ACC112 (cell line): ENCODE measurements at regions not wholly inside any gene's neighbourhood (a gene's known extent, or its start where the extent isn't known, plus 50 kb on each side); places are given as distances from the start of the nearest gene placed in this dataset.
"Not testable (repeated sequence)": the region's sequence is repeated elsewhere in the genome, so short reads cannot be mapped to it uniquely, and the experiment has no call there.

Experiments
- H2AFZ ChIP-seq: fragments of 200-600 bp; sonication (generic); one replicate; pipeline ENCODE4 v1.6.0; 2017; ENCODE audit warnings: antibody characterized with exemption, low read length; ENCODE audit not compliant: unreplicated experiment
- H3K27ac ChIP-seq: fragments of 200-600 bp; sonication (generic); 2 replicates; pipeline ENCODE4 v1.5.1; 2014; ENCODE audit warnings: low read depth, mild to moderate bottlenecking, antibody characterized with exemption, low read length, moderate library complexity
- H3K27me3 ChIP-seq: fragments of 200-600 bp; sonication (generic); 2 replicates; pipeline ENCODE4 v1.6.1; 2014; ENCODE audit warnings: mild to moderate bottlenecking, antibody characterized with exemption, low read length, moderate library complexity, mixed read lengths; ENCODE audit not compliant: insufficient read depth
- H3K36me3 ChIP-seq: fragments of 200-600 bp; sonication (generic); 2 replicates; pipeline ENCODE4 v1.6.1; 2016; ENCODE audit warnings: mild to moderate bottlenecking, antibody characterized with exemption, low read length, moderate library complexity, mixed read lengths; ENCODE audit not compliant: insufficient read depth
- H3K4me1 ChIP-seq: fragments of 200-600 bp; sonication (generic); one replicate; pipeline ENCODE4 v1.6.1; 2016; ENCODE audit warnings: low read length, mixed read lengths; ENCODE audit not compliant: insufficient read depth, unreplicated experiment, control insufficient read depth
- H3K4me3 ChIP-seq: fragments of 200-600 bp; sonication (generic); 2 replicates; pipeline ENCODE4 v1.5.1; 2014; ENCODE audit warnings: mild to moderate bottlenecking, low read depth, low read length
- H3K79me2 ChIP-seq: fragments of 200-600 bp; sonication (generic); one replicate; pipeline ENCODE4 v1.6.0; 2016; ENCODE audit warnings: low read length; ENCODE audit not compliant: control insufficient read depth, unreplicated experiment, insufficient read depth

DNA sequence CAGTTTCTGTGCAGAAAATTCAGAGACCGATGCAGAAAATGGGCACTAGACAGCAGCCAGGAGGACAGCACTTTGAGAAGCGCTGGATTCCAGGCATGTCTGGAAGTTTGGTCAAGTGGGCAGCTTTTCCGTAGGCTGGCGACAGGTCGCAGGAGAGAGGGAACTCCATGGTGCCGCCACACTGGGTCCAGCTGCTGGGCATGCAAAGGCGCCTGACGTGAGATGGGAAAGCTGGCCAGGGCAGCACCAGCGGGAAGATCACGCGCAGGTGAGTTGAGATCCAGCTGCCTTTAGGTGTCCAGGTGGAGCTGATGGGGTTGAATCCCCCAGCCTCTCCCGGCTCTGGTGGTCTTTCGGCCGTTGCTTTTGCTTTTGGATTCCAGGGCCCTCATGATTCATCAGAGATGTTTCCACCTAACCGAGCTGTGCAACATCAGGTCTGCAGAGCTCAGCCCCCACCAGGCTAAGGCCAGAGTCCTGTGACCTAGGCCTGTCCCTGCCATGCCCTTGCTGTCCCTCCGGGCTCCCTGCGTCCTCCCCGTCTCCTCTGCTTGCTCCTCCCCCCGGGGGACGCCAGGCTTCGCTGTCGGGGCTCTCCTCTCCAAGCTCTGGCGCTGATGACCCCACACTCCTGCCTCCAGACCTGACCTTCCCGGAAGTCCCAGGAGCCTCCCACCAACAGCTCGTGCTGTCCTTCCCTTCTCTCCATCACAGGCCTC, 1001.7 kb downstream of the BRD1 start:
- no peaks in the 10 kb centered on the region for H3K27me3 ChIP-seq
- H3K27ac ChIP-seq: no peak overlapping the region
- no peak overlapping the region for H3K4me3 ChIP-seq
- H3K79me2 ChIP-seq: no peaks in the 10 kb centered on the region
- no peaks in the 10 kb centered on the region for H3K36me3 ChIP-seq
- H3K4me1 ChIP-seq: no peaks in the 10 kb centered on the region
- no peak overlapping the region for H2AFZ ChIP-seq

DNA sequence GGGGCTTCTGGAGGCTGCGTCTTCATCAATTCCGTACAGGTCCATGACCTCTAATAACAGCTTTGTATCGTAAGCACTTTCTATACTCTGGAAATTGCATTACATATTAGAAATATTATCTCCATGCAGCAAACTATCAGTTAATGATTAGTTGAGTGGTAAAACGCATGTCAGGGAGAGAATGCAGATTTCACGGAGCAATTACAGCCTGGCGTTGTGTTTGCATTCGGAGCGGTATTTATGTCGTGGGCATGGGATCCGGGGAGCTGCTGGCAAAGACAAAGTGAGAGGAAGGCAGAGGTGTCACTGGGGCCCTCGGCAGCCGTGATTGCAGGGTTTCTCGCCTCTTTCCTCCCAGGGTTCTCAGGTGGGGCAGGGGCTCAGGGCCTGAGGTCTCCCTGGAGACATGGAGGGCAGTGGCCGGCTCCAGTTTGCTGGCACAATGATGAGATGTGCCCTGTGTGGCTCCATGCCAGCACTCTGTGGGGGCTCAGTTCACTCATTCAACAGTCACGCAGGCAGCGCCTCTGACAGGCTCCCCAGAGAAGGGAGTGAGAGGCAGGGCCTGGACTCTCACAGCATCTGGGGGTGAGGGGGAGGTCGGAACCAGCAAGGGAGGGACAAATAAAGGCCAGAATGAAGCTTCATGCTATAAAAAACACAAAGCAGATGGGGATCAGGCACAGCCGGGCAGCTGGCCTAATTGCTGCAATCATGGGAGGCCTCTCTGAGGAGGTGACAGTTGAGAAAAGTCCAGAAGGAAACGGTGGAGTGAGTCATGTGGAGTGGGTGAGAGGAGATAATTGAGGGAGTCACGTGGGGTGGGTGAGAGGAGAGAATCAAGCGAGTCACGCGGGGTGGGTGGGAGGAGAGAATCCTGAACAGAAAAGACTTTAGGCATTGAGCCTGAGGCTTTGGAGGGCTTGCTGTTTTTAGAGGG, 1002.7 kb downstream of the BRD1 start:
- no peak overlapping the region for H3K4me3 ChIP-seq
- H3K4me1 ChIP-seq: no peaks in the 10 kb centered on the region
- no peak overlapping the region for H2AFZ ChIP-seq
- H3K27me3 ChIP-seq: no peaks in the 10 kb centered on the region
- H3K36me3 ChIP-seq: no peaks in the 10 kb centered on the region
- no peaks in the 10 kb centered on the region for H3K79me2 ChIP-seq
- H3K27ac ChIP-seq: no peak overlapping the region

DNA sequence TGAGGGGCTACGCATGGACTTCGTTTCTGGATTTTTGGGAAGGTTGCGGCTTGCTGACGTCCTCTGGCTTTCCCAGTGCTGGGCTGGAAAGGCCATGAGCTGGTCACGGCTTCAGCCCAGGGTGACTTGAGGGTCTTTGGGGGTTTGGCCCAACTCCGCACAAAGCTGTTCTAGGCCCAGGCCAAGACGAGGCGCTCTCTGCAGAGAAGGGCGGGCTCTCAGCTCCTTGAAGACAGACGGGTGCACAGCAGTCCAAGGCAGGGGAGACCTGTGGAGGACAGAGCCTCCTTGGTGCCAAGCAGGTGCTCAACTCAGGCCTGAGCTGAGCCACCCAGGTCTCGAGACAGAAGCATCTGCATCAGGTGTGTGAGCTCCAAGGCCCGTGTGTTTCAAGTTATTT, 1003.7 kb downstream of the BRD1 start:
- H3K79me2 ChIP-seq: no peaks in the 10 kb centered on the region
- H3K27ac ChIP-seq: no peak overlapping the region
- no peaks in the 10 kb centered on the region for H3K36me3 ChIP-seq
- H3K27me3 ChIP-seq: no peaks in the 10 kb centered on the region
- H2AFZ ChIP-seq: no peak overlapping the region
- H3K4me3 ChIP-seq: no peak overlapping the region
- no peaks in the 10 kb centered on the region for H3K4me1 ChIP-seq

DNA sequence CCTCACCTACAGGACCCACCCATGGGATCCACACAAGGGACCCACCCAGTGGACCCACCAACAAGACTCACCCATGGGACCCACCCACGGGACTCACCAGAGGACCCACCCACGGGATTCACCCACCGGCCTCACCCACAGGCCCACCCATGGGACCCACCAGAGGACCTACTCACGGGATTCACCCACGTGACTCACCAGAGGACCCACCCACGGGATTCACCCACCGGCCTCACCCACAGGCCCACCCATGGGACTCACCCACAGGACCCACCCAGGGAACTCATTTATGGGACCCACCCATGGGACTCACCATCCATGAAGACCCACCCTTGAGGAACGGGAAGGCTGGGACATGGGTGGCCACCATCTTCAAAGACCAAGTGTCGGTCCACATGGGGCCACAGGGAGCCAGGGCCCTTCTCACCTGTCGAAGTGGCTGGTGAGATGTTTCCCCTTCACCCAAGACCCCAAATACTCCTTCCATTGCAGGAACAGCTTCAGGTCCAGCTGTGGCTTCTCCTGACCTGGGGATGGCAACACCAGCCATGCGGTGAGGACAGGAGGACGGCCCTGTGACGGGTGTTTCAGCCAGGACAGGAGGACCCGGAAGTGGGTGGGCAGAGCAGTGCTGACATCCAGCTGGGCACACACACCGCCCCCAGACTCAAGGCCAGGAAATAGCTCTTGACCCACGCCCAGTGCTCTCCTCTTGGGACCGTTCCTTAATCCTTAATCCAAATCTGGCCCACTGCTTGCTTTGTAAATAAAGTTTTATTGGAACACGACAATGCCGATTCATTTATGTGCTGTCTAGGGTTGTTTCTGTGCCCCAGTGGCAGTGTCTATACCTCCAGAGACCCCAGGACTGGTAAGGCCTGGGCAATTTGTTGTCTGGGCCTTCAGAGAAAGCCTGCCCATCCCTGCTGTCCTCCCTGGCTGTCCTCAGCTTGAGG, 1005.1 kb downstream of the BRD1 start:
- Histone ChIP-seq H2AFZ (no peak overlapping the region), H3K36me3 (no peaks in the 10 kb centered on the region), H3K27ac (no peak overlapping the region), H3K27me3 (no peaks in the 10 kb centered on the region), H3K4me1 (no peaks in the 10 kb centered on the region), H3K79me2 (no peaks in the 10 kb centered on the region), H3K4me3 (no peak overlapping the region)

DNA sequence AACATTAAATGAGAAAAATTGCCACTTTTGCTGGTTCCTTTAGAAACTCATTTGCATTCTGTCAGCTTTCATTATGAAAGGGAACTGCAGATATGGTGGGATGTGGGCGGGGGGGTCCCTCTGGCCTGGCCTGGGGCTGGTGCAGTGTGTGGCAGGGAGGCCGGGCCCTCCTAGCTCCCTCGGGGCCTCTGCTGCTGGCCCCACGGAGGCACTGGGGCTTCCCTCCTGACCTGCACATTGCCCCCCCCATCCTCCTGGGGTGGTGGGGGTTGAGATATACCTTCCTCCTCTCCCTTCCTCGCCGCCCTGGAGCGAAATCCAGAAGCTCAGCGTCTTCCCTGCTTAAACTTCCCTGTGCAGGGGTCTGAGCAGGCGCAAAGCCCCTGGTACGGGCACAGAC, 1005.9 kb downstream of the BRD1 start:
- H3K27ac ChIP-seq: no peak overlapping the region
- no peak overlapping the region for H3K4me3 ChIP-seq
- H3K27me3 ChIP-seq: no peaks in the 10 kb centered on the region
- H3K4me1 ChIP-seq: no peaks in the 10 kb centered on the region
- H2AFZ ChIP-seq: no peak overlapping the region
- no peaks in the 10 kb centered on the region for H3K79me2 ChIP-seq
- H3K36me3 ChIP-seq: no peaks in the 10 kb centered on the region

DNA sequence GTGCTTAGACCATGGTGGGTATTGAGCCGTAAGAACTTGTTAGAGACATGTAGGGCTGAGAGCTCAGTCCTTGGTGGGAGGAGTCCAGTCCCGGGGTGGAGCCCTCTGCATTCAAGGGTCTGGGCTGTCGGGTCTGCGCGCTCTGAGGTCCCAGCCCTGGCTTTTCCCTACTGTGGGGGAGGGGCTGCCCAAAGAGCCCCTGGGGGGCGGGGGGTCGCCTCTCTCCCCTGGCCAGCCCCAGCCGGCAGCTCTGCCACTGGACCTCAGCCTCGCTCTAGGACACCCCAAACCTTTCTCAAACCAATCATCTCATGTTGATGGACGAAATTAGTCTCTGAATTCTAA, 1006.4 kb downstream of the BRD1 start:
- no peaks in the 10 kb centered on the region for H3K4me1 ChIP-seq

DNA sequence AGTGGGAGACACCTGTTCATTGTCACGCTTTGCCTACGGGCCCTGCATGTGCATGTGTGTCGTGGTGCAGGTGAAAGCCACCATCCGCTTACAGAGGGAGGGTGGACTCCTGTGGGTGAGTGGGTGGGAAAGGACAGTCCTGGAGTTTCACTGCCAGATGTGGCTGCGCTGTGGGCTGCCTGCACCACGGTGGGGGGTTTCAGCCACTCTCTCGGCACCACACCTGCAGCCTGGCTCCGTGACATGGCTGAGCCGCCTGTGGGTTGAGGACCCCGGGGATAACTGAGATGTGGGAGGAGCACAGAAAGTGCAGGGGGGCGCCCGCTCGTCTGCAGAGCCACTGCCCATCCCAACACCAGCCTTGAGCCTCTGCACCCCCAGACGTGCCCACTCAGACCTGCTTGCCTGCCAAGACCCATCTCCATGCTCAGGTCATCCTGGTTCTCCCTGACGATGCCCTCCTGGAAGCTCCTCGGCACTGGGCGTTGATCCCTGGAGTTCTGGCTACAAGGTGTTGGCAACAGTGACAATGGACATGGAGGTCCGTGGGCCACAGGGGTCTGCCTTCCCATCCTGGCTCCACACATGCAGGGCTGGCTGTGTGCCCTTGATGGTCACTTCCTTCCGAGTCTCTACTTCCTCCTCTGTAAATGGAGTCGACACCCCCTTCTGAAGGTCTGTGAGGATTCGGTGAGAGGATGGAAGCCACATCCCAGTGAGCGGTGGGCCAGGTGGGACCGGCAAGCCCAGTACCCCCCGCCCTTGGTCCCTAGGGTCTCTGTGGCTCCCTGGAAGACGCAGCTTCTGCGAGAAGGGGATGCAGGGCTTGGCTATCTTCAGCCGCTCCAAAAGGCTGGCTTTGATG, 1007.0 kb downstream of the BRD1 start:
- Histone ChIP-seq H2AFZ (no peak overlapping the region), H3K4me1 (no peaks in the 10 kb centered on the region), H3K79me2 (no peaks in the 10 kb centered on the region), H3K27me3 (no peaks in the 10 kb centered on the region), H3K4me3 (no peak overlapping the region), H3K36me3 (no peaks in the 10 kb centered on the region), H3K27ac (no peak overlapping the region)

More for the DNA sequence above, 1006.4 kb downstream of the BRD1 start:
- Histone ChIP-seq H3K27ac (no peak overlapping the region), H3K79me2 (no peaks in the 10 kb centered on the region), H2AFZ (no peak overlapping the region), H3K27me3 (no peaks in the 10 kb centered on the region), H3K36me3 (no peaks in the 10 kb centered on the region), H3K4me3 (no peak overlapping the region)

DNA sequence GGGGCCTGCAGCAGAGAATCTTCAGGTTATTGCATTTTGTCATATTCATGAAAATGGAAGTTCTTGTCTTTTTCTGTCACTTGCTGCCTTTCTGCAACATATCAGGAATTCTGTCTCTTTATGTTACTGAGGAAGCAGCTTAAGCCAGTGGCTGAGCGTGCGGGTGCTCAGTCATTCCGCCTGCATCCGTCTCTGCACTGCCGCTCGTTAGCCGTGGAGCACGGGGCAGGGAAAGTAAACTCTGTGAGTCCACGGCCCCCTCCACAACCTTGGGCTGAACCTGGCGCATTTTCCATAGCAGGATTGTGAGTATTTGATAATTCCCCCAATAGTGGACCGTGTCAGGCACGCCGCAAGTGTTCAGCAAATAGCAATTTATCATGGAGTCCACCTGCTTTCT, 1007.7 kb downstream of the BRD1 start:
- H3K27ac ChIP-seq: no peak overlapping the region
- H3K79me2 ChIP-seq: no peaks in the 10 kb centered on the region
- H3K27me3 ChIP-seq: no peaks in the 10 kb centered on the region
- no peaks in the 10 kb centered on the region for H3K36me3 ChIP-seq
- no peak overlapping the region for H2AFZ ChIP-seq
- no peaks in the 10 kb centered on the region for H3K4me1 ChIP-seq
- no peak overlapping the region for H3K4me3 ChIP-seq

DNA sequence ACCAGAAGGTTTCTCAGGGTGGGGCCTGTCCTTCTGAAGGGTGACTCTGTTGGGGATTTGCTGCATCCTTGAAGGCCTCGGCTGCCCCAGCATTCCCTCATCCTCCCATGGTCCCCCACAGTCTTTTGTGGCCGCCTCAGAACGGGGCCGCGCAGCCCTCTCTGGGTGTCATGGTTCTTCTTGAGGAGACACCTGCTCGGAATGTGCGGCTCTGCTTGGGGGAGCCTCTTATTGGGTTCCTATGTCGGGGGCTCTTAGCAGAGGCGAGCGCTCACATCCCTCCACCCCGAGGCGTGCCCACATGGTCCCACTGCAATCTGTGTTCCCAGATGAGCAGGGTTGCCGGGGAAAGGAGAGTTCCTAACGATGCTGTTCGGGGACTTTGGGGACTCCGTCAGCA, 1008.4 kb downstream of the BRD1 start:
- no peak overlapping the region for H3K4me3 ChIP-seq
- H3K4me1 ChIP-seq: no peaks in the 10 kb centered on the region
- no peaks in the 10 kb centered on the region for H3K36me3 ChIP-seq
- no peak overlapping the region for H3K27ac ChIP-seq
- H2AFZ ChIP-seq: no peak overlapping the region
- H3K79me2 ChIP-seq: no peaks in the 10 kb centered on the region
- no peaks in the 10 kb centered on the region for H3K27me3 ChIP-seq

DNA sequence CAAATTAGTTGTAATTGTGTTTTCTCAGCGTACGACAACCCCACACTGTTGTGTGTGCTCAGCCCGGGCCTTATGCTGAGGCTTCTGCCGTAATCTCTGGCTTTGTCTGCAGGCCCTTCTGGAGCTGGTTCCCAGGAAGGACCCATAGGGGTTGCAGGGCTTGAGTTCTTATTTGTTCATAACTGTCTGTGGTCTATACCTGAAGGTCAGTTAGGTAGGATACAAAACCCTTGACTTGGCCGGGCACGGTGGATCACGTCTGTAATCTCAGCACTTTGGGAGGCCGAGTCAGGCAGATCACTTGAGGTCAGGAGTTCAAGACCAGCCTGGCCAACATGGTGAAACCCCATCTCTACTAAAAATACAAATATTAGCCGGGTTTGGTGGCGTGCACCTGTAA, 1010.2 kb downstream of the BRD1 start:
- H3K27me3 ChIP-seq, H2AFZ ChIP-seq, H3K4me3 ChIP-seq, H3K36me3 ChIP-seq, H3K79me2 ChIP-seq, H3K27ac ChIP-seq, H3K4me1 ChIP-seq: not testable (repeated sequence)
